SKM-1 (cell line): ENCODE measurements at regions not wholly inside any gene's neighbourhood (a gene's known extent, or its start where the extent isn't known, plus 50 kb on each side); places are given as distances from the start of the nearest gene placed in this dataset.

Experiments
- DNase-seq: peaks from one replicate; lab custom pipeline; 2025; ENCODE audit not compliant: unreplicated experiment; lab: John Stamatoyannopoulos, UW

DNA sequence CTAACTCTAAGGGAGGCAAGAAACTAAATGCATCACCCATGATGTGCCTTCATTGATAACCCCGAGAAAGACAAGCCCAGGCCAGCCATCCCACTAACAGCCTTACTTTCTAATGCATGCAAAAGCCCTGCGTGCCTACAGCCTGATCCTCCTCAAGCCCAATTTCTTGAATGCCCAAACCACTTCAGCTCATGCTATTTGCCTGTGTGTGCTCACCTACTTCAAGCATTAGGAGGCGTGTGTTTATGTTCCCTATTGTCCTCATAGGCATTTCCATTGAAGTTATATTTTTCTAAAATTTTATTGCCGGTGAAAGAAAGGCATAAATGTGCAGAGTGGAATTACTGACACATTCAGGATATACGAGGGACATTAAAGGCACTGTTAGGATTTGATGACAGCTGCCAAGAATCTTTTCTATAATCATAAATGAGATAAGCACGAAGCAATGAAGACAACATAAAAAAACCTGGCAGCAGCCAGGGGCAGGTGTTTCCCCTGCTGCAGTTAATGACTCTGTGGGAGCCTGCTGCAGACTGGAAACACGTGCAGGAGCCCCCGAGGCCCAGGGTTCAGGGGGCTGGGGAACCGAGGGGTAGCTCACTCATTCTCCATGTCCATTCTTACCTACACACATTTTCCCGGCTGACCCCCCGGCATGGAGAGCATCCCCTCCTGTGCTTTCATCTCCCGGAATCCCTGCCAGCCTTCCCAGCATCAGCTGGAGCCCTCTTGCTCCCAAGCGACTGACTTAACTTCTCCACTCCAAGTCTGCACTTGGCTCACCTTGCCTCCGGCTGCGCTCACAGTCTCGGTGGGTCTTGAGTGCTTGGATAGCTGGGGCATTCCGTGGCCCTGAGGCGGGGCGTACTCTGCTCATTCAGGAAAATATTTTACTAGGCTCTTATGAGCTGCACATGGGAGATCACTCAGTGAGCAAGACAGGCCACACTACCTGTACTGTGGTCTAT is 292.3 kb upstream of the SIX2 start:
- no peak for DNase-seq

DNA sequence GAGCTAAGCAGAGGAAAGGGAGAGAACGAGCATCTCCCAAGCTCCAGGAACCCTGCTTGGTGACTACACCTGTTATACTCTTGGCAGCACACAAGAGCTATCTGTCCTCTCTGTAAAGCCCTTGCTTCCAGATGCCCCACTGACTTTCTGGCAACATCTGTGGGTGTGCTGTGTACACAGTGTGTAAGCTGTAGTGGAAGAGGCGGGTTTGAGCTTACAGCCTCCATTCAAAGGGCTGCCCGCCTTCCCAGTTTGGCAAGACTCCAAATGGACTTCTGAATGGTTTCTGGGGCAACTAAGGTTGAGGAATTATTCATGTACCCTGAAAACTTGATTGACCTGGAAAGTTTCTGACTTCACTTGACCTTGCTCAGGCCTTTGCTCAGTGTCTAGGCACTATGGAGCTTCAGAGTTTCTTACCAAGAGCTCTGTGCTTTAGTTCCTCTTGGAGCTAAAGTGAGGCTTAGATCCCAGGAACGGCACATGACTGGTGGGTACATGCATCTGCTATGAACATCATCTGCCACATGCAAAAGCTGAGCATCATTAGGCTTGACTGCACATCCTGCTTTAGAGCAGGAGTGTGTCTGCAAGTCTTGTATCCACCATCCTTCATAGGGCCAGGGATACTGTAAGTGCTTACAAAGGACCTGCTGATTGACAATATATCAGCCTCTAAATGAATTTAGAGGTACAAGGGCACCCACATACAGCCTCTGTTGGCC is 290.9 kb upstream of the SIX2 start:
- DNase-seq, result no peak

DNA sequence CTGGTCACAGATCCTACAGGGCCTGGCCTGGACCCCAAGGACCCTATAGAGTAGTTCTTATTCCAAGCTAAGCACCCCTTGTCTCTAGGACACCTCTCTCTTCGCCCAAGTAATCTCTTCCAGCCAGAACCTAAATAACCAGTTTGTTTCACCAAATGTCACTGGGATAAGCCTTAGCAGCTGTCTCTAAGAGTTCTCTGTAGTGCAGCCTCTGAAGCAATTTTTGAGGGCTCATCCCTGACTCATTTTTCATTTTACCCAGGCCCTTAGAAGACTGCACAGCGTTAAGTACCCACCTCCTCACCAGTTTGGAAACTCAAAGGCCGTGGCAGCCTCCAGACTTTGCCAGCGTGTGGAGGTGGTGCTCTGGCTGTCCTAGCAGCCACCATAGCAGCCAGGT is 290.1 kb upstream of the SIX2 start:
- no peak for DNase-seq

DNA sequence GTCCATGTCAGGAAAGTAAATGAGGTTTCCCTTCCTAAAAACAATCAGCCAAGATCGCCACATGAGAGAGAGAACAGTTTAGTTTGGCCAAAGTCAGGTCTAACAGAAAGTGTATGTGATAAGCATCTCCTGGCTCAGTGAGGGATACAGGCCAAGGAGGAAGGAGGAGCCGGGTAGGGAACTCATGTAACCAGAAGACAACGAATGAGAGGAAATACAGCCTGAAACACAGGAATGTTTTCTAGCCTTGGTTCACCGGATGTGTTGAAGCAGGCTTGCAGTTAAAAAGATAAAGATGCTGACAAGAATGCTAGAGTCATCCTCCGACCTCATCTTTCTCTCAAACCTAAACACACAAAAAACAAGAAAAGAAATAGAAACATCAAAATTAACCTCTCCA is 283.9 kb upstream of the SIX2 start:
- DNase-seq, result no peak

- no peak for DNase-seq
Measured at GRCh38 chr2:45291296-45291701, 282.0 kb upstream of the SIX2 start.

- no peak for DNase-seq
Measured at GRCh38 chr2:45289997-45290709, 280.9 kb upstream of the SIX2 start.

- no peak for DNase-seq
Measured at GRCh38 chr2:45288532-45289417, 279.5 kb upstream of the SIX2 start.

DNA sequence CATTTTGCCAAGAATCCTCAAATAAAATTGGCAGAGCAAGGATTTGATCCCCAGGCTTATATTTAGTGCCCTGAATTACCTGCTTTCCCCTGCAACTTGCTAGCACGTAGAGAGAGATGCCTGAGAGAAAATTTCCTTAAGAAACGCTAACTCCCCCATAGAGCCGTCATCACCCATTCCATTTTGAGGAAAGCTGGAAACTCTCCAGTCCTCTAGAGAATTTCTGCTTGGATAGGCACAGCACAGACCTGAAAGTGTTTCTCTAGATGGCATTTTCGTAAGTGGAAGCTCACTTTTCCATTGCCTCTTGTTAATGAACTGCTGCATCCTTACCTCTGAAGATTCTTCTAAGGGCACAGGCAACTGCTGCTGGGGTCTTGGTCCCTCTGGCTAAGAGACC is 277.8 kb upstream of the SIX2 start:
- no peak for DNase-seq

GRCh38 chr2:45285771-45286390 is 276.6 kb upstream of the SIX2 start:
- no peak for DNase-seq

- DNase-seq, result no peak
Measured at GRCh38 chr2:45285311-45285710, 276.1 kb upstream of the SIX2 start.

DNA sequence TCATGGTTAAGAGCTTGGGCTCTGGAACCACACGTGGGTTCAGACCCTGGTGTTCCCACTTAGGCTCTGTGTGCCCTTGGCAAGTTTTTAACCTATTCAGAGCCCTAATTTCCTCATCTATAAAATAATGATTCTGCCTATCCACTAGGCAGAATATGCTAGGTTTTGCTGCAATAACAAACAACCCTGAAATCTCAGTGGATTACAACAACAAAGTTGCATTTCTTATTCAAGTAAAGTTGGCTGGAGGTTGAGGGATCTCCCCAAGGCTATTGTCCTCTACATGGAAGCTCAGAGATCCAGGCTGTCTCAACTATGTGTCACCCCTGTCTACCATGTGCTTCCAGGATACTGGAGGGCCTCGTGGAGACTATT is 275.4 kb upstream of the SIX2 start:
- DNase-seq, result no peak

DNA sequence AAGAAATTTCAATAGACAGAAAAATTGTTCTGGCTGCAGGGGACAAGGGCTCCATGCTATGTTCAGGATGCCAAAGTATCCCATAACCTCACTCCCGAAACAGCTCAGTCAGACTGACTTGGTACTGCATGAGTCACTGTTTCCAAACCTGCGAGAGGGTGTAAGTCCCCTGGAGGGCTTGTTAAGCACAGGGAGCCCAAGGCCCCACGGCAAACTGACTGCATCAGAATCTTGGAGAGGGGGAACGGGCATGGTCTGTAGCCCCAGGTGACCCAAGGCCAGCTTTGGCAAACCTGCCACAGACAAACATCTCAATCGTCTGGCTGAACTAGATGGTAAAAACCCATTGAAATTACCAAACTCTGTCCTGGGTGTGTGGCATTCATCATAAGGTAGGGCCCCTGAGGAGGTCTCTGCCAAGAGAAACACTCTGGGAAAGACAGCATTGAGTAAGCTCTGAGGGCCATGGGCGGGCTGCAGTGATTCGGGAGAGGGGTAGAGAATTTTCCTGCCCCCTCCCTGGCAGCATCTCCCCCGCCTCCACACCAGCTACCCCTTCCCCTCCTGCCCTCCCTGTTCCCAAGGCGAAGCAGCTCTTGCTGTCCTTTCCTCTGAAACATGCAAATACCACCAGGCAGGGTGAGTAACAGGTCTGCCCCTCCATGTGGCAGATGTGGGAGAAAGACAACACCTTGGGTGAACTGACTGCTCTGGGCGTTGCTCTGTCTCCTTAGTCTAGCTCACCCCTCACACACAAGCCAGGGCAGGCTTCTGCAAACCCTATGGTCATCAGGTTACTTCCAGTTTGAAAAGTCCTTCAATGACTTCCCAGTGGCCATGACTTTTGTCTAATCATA is 274.7 kb upstream of the SIX2 start:
- no peak for DNase-seq

DNA sequence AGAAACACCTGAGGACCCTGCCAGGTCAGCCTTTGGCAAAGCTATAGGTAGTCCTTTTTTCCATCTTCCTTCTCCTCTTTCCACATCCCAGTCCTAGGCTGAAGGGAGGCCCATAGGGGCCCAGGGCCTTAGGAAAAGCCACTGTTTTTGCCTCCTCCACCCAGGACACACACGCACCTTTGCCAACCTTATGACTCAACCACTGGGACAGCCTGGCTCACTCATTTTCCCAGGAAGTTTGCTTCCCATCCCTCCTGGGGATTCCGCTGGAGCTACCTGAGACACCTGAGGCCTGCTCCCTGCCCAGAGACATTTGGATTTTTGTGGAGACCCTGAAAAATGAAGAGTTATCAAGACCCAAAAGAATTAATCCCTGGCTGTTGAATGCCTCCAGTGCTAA is 273.4 kb upstream of the SIX2 start:
- DNase-seq, result no peak

- DNase-seq, result no peak
Measured at GRCh38 chr2:45281311-45281710, 272.1 kb upstream of the SIX2 start.

GRCh38 chr2:45280794-45281193 is 271.5 kb upstream of the SIX2 start:
- DNase-seq, result no peak

DNA sequence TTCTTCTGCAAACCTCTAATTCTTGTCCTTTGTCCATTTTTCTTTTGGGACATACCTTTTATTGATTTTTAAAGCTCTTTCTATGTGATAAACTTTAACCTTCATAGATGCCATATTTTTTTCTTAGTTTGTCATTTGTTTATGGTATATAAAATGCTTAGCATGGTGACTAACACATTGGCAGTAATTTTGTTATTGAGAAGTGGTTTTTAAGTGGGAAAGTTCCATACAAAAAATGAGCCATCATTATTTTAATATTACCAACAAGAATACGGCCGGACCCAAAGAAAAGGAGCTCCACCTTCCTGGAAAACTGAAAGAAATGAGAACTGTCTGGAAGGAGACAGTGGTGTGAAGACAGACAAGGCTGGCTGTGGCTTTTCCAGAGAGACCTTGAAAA is 270.1 kb upstream of the SIX2 start:
- no peak for DNase-seq

- no peak for DNase-seq
Measured at GRCh38 chr2:45278365-45279078, 269.3 kb upstream of the SIX2 start.

DNA sequence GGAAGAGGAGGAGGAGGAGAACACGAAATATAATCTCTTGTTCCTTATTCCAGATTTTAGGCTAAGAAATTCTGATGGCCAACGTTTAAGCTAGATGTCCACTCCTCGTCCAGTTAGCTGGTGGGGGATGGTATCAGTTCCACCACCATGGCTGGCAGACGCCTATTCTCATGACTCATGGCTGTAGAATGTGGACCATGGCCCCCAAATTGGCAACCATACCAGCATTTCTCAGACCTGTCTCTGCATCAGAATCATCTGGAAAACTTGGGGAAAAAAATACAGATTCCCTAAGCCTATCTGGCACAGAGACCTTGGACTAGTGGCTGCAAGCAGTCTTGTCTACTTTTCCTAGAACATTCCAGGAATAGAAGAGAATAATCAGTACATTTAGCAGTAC is 267.7 kb upstream of the SIX2 start:
- DNase-seq, result no peak

DNA sequence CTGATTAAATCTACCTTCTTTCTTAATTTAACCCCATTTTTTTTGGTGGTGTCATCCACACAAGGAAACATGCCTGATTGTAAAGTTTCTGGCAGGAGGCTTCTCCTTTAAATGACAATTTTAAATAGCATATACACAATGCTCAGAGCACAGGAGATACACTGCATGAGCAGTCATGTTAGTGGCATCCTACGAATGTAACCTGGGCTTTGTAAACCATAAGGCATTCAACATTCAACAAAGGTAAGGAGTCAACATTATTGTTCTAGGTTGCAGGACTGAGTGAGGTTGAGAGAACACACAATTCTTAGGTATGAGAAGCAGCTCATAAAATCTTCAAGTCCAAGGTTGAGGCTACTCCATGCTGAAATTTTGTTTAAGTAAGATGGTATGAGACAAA is 266.6 kb upstream of the SIX2 start:
- DNase-seq, result no peak
